22Rv1 (cell line): ENCODE measurements at regions not wholly inside any gene's neighbourhood (a gene's known extent, or its start where the extent isn't known, plus 50 kb on each side); places are given as distances from the start of the nearest gene placed in this dataset.
"Not testable (repeated sequence)": the region's sequence is repeated elsewhere in the genome, so short reads cannot be mapped to it uniquely, and the experiment has no call there.

ENCODE experiments used
- H3K27ac ChIP-seq: fragments of 450-650 bp; 2 replicates; pipeline ENCODE4 v1.5.1; 2017
- ZFX ChIP-seq: fragments of 450-650 bp; IDR thresholded peaks from 2 replicates; pipeline ENCODE4 v1.6.1; 2017; ENCODE audit warnings: antibody characterized with exemption, borderline replicate concordance
- TF ChIP-seq, protein P1 (sequence below): fragments of 450-650 bp; IDR thresholded peaks from 2 replicates; pipeline ENCODE4 v1.5.1; 2017; ENCODE audit warnings: mild to moderate bottlenecking

DNA sequence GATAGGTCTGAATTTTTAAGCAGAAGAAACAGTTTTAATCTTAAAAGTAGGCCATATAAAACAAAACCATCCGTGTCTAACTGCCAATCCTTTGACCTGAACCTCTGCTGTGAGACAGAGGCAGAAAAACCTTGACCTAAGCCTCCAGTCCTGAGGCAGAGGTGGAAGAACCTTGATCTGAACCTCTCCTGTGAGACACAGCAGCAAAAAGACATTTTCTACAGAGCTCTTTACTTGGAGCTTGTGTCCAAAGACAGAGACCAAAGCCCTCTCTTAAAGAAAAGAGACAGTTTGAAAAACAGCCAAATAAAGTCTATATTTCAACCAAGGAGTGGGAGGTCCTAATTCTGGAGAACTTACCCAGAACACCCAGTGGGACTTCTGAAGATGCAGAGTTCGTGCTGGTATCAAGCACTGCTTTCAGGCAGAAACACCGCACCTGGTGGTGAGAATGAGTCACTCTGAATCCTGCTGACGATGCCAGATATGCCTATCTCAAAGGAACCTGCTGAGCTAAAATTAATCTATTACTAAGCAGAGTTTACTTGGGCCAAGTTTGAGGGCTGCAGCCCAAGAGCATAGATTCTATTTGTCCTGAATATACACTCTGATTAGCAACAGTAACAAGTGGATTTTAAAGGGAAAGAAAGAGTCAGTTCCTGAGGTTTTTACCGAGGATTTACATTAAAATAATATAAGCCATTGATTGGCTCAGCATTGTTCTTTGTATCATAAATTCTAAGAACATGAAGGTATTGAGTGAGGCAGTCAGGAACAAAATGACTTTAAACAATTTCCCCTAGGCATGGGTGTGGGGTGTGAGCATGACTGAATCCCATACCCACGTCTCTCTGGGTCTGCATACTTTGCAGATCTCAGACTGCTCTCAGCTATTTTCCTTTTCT, 806.4 kb downstream of the TRIB2 start:
- no peak overlapping the region for H3K27ac ChIP-seq
- TF ChIP-seq ZFX: no peak
- TF ChIP-seq, protein P1, sequence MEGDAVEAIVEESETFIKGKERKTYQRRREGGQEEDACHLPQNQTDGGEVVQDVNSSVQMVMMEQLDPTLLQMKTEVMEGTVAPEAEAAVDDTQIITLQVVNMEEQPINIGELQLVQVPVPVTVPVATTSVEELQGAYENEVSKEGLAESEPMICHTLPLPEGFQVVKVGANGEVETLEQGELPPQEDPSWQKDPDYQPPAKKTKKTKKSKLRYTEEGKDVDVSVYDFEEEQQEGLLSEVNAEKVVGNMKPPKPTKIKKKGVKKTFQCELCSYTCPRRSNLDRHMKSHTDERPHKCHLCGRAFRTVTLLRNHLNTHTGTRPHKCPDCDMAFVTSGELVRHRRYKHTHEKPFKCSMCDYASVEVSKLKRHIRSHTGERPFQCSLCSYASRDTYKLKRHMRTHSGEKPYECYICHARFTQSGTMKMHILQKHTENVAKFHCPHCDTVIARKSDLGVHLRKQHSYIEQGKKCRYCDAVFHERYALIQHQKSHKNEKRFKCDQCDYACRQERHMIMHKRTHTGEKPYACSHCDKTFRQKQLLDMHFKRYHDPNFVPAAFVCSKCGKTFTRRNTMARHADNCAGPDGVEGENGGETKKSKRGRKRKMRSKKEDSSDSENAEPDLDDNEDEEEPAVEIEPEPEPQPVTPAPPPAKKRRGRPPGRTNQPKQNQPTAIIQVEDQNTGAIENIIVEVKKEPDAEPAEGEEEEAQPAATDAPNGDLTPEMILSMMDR: no peak

GRCh38 chr2:13524492-13524891, 807.8 kb downstream of the TRIB2 start:
- TF ChIP-seq ZFX: no peak
- TF ChIP-seq, protein P1: no peak
- no peak overlapping the region for H3K27ac ChIP-seq

- H3K27ac ChIP-seq: not testable (repeated sequence)
Measured at GRCh38 chr2:13531735-13532410, 815.1 kb downstream of the TRIB2 start.

DNA sequence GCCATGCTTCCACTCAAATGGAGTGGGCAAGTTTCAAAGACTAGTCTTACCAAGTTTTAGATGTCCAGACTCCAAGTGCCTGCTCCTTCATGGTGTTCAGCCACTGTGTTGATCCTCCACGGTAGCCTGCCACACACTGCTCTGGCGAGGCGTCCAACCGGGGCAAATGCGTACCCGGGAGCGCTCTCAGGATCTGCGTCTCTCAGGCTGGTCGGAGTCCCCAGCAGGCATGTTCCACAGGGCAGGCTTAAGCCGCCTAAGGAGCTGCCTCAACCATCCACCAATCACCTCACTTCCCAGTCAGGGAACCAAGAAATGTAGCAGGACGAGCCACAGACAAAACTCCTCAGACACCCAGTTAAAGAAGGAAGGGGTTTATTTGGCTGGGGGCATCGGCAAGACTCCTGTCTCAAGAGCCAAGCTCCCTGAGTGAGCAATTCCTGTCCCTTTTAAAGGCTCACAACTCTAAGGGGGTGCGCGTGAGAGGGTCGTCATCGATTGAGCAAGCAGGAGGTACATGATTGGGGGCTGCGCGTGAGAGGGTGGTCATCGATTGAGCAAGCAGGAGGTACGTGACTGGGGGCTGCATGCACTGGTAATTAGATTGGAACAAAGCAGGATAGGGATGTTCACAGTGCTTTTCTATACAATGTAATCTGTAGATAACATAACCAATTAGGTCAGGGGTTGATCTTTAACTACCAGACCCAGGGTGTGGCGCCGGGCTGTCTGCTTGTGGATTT, 816.2 kb downstream of the TRIB2 start:
- H3K27ac ChIP-seq: not testable (repeated sequence)

- no peak for TF ChIP-seq ZFX
- TF ChIP-seq, protein P1: no peak
- no peak overlapping the region for H3K27ac ChIP-seq
Measured at GRCh38 chr2:13533524-13533922, 816.8 kb downstream of the TRIB2 start.

GRCh38 chr2:13536941-13537340, 820.2 kb downstream of the TRIB2 start:
- no peak overlapping the region for H3K27ac ChIP-seq
- TF ChIP-seq, protein P1: no peak
- no peak for TF ChIP-seq ZFX

GRCh38 chr2:13537771-13538349, 821.1 kb downstream of the TRIB2 start:
- H3K27ac ChIP-seq: no peak overlapping the region
- no peak for TF ChIP-seq ZFX
- TF ChIP-seq, protein P1: no peak
